CD8-positive, alpha-beta memory T cell (primary cell): ENCODE measurements at regions not wholly inside any gene's neighbourhood (a gene's known extent, or its start where the extent isn't known, plus 50 kb on each side); places are given as distances from the start of the nearest gene placed in this dataset.

Source experiments
- CTCF ChIA-PET: fragments of 350-600 bp; sonication (Branson Sonifier 250); formaldehyde crosslinking; loops from one replicate; lab custom pipeline; 2021; ENCODE audit warnings: antibody characterized with exemption; lab: Charles Lee
- POLR2A ChIA-PET: fragments of 350-600 bp; sonication (Branson Sonifier 250); formaldehyde crosslinking; loops from one replicate; lab custom pipeline; 2021; ENCODE audit warnings: antibody characterized with exemption; lab: Charles Lee
- DNase-seq, 5 donors: peaks; one replicate each; pipeline versions ENCODE4 v3.0.0 to v3.0.0-alpha.2; 2020 to 2022; ENCODE audit warnings: mixed read lengths in 1 of 5
- H3K27ac ChIP-seq: one replicate; pipeline ENCODE4 v1.7.0; 2013; ENCODE audit warnings: low read depth, mild to moderate bottlenecking, low read length, moderate library complexity
- H3K27me3 ChIP-seq: 2 replicates; pipeline ENCODE4 v1.7.0; 2013; ENCODE audit warnings: low read length, mild to moderate bottlenecking; ENCODE audit not compliant: insufficient read depth, poor library complexity, severe bottlenecking
- H3K36me3 ChIP-seq: 2 replicates; pipeline ENCODE4 v1.7.0; 2013; ENCODE audit warnings: mild to moderate bottlenecking, low read length, moderate library complexity; ENCODE audit not compliant: insufficient read depth
- H3K4me1 ChIP-seq: 2 replicates; pipeline ENCODE4 v1.7.0; 2013; ENCODE audit warnings: mild to moderate bottlenecking, low read length, moderate library complexity; ENCODE audit not compliant: insufficient read depth
- H3K4me3 ChIP-seq: 2 replicates; pipeline ENCODE4 v1.7.0; 2013; ENCODE audit warnings: mild to moderate bottlenecking, low read length
- H3K9me3 ChIP-seq: 2 replicates; pipeline ENCODE4 v1.7.0; 2013; ENCODE audit warnings: mild to moderate bottlenecking, low read length
- H3K27ac Mint-ChIP-seq, 8 donors: one replicate each; pipeline ENCODE4 v1.8.0; 2020 to 2021; ENCODE audit warnings: mixed read lengths in 8 of 8, mild to moderate bottlenecking in 6 of 8, inconsistent platforms in 3 of 8, moderate library complexity in 3 of 8
- H3K27me3 Mint-ChIP-seq, 2 donors: one replicate each; pipeline ENCODE4 v1.8.0; 2020 to 2021; ENCODE audit warnings: mixed read lengths in 2 of 2, mild to moderate bottlenecking in 1 of 2, moderate library complexity in 1 of 2
- H3K36me3 Mint-ChIP-seq, 3 donors: one replicate each; pipeline ENCODE4 v1.8.0; 2020 to 2021; ENCODE audit warnings: mixed read lengths in 3 of 3, inconsistent platforms in 1 of 3, mild to moderate bottlenecking in 1 of 3
- H3K4me1 Mint-ChIP-seq, 3 donors: one replicate each; pipeline ENCODE4 v1.8.0; 2020 to 2021; ENCODE audit warnings: mixed read lengths in 3 of 3, inconsistent platforms in 1 of 3, mild to moderate bottlenecking in 1 of 3
- H3K4me3 Mint-ChIP-seq, 7 donors: one replicate each; pipeline ENCODE4 v1.8.0; 2020 to 2021; ENCODE audit warnings: mixed read lengths in 7 of 7, mild to moderate bottlenecking in 6 of 7, moderate library complexity in 4 of 7, inconsistent platforms in 2 of 7
- H3K9me3 Mint-ChIP-seq, 5 donors: one replicate each; pipeline ENCODE4 v1.8.0; 2020 to 2022; ENCODE audit warnings: mixed read lengths in 5 of 5, mild to moderate bottlenecking in 3 of 5, moderate library complexity in 2 of 5, inconsistent platforms in 1 of 5

DNA sequence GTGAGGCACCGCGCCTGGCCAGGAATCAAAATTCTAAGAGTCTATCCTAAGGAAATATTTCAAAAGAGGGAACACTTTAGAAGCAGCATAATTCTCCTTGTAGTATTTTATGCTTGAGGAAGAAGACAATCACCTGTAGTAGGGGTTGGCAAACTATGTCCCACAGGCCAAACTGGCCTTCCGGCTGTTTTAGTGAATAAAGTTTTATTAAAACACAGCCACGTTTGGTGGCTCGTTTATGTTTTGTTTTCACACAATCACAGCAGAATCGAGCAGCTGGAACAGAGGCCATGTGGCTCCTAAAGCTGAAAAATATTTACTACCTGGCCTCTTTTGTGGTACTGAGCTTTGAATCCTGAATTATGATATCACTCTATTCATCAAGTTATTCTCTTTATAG is 131.7 kb upstream of the TNS3 start:
- H3K4me1 ChIP-seq: no peaks in the 10 kb centered on the region
- no peak overlapping the region for H3K4me3 Mint-ChIP-seq
- no peak overlapping the region for H3K4me3 ChIP-seq
- no peaks in the 10 kb centered on the region for H3K4me1 Mint-ChIP-seq
- H3K9me3 Mint-ChIP-seq: no peaks in the 10 kb centered on the region
- no peak for DNase-seq
- H3K9me3 ChIP-seq: no peaks in the 10 kb centered on the region
- no peaks in the 10 kb centered on the region for H3K27me3 ChIP-seq
- H3K36me3 Mint-ChIP-seq: no peaks in the 10 kb centered on the region
- ChIA-PET CTCF (no interaction called here), POLR2A (no interaction called here)
- no peaks in the 10 kb centered on the region for H3K36me3 ChIP-seq
- H3K27ac Mint-ChIP-seq: no peak overlapping the region
- H3K27ac ChIP-seq: no peak overlapping the region
- no peaks in the 10 kb centered on the region for H3K27me3 Mint-ChIP-seq

DNA sequence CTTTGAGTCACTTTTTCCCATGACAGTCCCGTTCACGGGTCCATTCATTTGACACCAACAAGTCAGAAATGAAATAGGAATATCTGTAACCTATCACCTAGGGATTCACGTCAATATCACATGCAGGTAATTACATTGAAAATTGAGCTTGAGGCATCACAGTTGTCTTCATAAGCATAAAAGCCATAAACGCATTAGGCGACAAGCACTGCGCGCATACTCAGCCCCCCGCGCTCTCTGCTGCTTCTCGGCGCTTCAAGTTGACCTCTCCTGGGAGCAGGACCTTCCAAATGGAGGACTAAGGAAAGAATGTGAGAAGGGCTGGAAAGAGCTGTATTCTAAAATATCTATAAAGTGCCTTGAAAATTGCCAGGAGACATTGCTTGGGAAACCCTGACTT is 130.5 kb upstream of the TNS3 start:
- POLR2A ChIA-PET: no interaction called here
- no peak overlapping the region for H3K27ac Mint-ChIP-seq
- H3K4me3 Mint-ChIP-seq: no peak overlapping the region
- Histone ChIP-seq H3K9me3 (no peaks in the 10 kb centered on the region), H3K4me3 (no peak overlapping the region), H3K27ac (no peak overlapping the region), H3K27me3 (no peaks in the 10 kb centered on the region), H3K36me3 (no peaks in the 10 kb centered on the region), H3K4me1 (no peaks in the 10 kb centered on the region)
- no peaks in the 10 kb centered on the region for H3K27me3 Mint-ChIP-seq
- no peaks in the 10 kb centered on the region for H3K36me3 Mint-ChIP-seq
- no peaks in the 10 kb centered on the region for H3K9me3 Mint-ChIP-seq
- no peak for DNase-seq
- no peaks in the 10 kb centered on the region for H3K4me1 Mint-ChIP-seq
- CTCF ChIA-PET: no interaction called here

DNA sequence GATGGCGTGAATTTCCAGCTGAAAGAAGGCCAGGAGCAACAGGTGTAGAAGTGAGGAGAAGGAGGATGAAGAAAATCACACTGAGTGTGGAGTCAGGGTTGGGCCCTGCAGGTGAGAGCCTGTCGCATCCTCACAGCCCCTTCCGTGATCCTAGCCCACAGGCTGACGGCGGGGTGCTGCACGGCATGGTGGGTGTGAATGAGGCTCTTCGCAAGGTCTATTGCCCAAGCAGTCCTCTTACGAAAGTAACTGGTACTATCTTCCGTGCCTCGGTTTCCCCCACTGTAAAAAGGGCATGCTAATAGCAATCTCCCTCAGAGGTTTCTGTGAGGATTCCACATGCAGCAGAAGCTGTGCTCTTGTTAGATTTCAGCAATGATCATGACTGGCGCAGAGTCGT is 129.9 kb upstream of the TNS3 start:
- H3K9me3 Mint-ChIP-seq: no peaks in the 10 kb centered on the region
- no peaks in the 10 kb centered on the region for H3K27me3 Mint-ChIP-seq
- no peaks in the 10 kb centered on the region for H3K36me3 ChIP-seq
- H3K27ac ChIP-seq: no peak overlapping the region
- H3K27me3 ChIP-seq: no peaks in the 10 kb centered on the region
- no peaks in the 10 kb centered on the region for H3K36me3 Mint-ChIP-seq
- no peak for DNase-seq
- CTCF ChIA-PET: no interaction called here
- H3K4me3 Mint-ChIP-seq: no peak overlapping the region
- no peaks in the 10 kb centered on the region for H3K4me1 Mint-ChIP-seq
- POLR2A ChIA-PET: no interaction called here
- no peak overlapping the region for H3K4me3 ChIP-seq
- no peak overlapping the region for H3K27ac Mint-ChIP-seq
- H3K9me3 ChIP-seq: no peaks in the 10 kb centered on the region
- H3K4me1 ChIP-seq: no peaks in the 10 kb centered on the region

DNA sequence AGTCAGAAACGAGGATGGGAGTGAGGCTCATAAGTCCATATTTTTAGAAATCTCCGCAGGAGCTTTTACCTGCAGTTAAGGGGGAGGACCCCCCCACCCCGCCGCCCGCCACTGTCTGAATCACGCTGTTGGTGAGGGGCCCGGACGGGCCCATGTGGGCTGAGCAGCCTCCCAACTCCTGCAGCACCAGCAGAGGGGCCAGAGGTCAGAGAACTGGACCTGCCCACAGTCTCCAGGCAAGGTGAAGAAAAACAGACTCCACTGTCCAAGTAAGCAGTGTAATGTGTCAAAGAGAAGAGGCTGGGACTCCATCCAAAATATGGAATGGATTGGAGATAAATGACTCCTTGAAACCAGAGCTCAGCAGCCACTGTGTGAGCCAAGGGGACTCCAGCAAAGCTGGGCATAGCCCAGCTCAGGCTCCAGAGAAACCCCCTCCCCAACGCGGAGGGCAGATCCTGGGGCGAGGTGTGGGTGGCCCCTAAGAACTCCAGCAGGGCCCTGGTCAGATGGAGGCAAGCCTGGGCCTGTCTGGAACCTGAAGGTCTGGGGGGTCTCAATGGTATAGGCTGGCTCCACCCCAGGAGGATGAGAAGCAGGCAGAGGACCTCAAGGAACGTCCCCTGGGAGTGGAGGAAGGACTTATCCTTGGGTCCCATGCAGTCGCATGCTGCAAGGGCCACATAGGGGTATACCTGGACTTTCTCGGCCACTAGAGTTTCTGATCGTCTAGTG is 128.5 kb upstream of the TNS3 start:
- no peaks in the 10 kb centered on the region for H3K9me3 Mint-ChIP-seq
- no peak overlapping the region for H3K27ac Mint-ChIP-seq
- Histone ChIP-seq H3K36me3 (no peaks in the 10 kb centered on the region), H3K9me3 (no peaks in the 10 kb centered on the region), H3K4me3 (no peak overlapping the region), H3K27ac (no peak overlapping the region), H3K27me3 (no peaks in the 10 kb centered on the region), H3K4me1 (no peaks in the 10 kb centered on the region)
- ChIA-PET CTCF (no interaction called here), POLR2A (no interaction called here)
- DNase-seq: no peak
- no peak overlapping the region for H3K4me3 Mint-ChIP-seq
- H3K36me3 Mint-ChIP-seq: no peaks in the 10 kb centered on the region
- no peaks in the 10 kb centered on the region for H3K27me3 Mint-ChIP-seq
- no peaks in the 10 kb centered on the region for H3K4me1 Mint-ChIP-seq

DNA sequence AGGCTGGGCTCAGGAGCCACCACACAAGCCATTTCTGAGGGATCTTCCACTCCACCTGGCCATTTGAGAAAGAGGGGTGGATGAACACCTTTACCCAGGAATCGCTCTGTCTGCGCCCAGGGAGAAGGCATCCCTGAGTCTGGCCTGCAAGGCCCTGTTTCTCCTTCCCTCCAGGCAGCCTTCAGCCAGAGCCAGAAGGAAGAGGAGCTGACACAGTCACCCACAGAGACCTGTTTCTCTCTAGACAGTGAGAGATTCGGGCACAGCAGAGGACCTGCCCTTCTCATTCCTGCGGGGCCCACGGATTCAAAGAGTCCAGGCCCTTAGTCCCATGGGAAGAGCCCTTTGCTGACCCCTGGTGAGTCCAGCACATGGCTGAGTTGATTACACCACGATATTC is 127.5 kb upstream of the TNS3 start:
- H3K36me3 ChIP-seq: no peaks in the 10 kb centered on the region
- H3K4me3 Mint-ChIP-seq: no peak overlapping the region
- H3K27me3 Mint-ChIP-seq: no peaks in the 10 kb centered on the region
- H3K9me3 ChIP-seq: no peaks in the 10 kb centered on the region
- no peaks in the 10 kb centered on the region for H3K4me1 ChIP-seq
- CTCF ChIA-PET: no interaction called here
- no peaks in the 10 kb centered on the region for H3K4me1 Mint-ChIP-seq
- no peaks in the 10 kb centered on the region for H3K9me3 Mint-ChIP-seq
- no peak overlapping the region for H3K27ac Mint-ChIP-seq
- POLR2A ChIA-PET: no interaction called here
- no peaks in the 10 kb centered on the region for H3K36me3 Mint-ChIP-seq
- H3K4me3 ChIP-seq: no peak overlapping the region
- no peaks in the 10 kb centered on the region for H3K27me3 ChIP-seq
- DNase-seq: no peak
- H3K27ac ChIP-seq: no peak overlapping the region

DNA sequence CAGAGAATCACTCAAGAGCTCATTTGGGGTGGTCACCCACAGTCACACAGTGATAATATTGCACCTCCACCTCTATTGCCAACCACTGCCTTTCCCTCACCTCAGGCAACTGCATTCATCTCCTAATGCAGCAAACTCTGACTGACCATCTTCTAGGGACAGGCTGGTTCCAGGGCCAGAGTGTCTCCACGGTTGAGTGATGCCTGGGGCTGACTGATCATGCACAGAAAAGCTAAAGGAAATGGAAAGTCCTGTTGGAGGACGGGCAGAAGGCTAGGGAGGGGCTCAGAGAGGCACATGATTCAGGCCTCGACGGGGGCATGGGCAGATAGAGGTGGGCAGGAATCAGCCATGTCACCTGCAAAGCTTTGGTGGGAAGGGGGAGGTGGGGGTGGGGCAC is 127.1 kb upstream of the TNS3 start:
- Histone ChIP-seq H3K4me1 (no peaks in the 10 kb centered on the region), H3K4me3 (no peak overlapping the region), H3K27ac (no peak overlapping the region), H3K36me3 (no peaks in the 10 kb centered on the region), H3K9me3 (no peaks in the 10 kb centered on the region), H3K27me3 (no peaks in the 10 kb centered on the region)
- H3K4me3 Mint-ChIP-seq: no peak overlapping the region
- H3K27me3 Mint-ChIP-seq: no peaks in the 10 kb centered on the region
- H3K27ac Mint-ChIP-seq: no peak overlapping the region
- no peaks in the 10 kb centered on the region for H3K36me3 Mint-ChIP-seq
- POLR2A ChIA-PET: no interaction called here
- no peaks in the 10 kb centered on the region for H3K4me1 Mint-ChIP-seq
- no peaks in the 10 kb centered on the region for H3K9me3 Mint-ChIP-seq
- CTCF ChIA-PET: no interaction called here
- no peak for DNase-seq

DNA sequence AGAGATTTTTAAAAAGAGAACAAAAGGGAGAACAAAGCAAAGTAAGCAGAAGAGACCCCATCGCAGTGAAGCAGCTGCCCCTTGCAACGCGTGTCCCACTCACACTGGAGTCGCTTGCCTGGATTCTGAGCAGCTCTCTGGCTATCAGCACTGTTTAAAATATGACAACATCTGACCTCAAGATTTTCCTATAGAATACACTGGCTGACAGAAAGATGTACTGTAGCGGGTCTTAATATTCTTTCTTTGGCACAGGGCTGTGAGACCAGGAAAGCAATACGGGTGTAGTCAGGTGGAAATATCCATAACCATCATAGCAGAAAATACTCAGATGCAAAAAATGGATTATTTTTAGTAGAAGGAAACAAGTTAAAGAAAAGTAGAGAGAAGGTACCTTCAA is 125.7 kb upstream of the TNS3 start:
- no peak for DNase-seq
- CTCF ChIA-PET: no interaction called here
- H3K27me3 ChIP-seq: no peaks in the 10 kb centered on the region
- Mint-ChIP-seq H3K36me3 (no peaks in the 10 kb centered on the region), H3K9me3 (peaks cover 0 to 2% (median 0%) of the 10 kb centered on the region in 5 donors), H3K27me3 (no peaks in the 10 kb centered on the region), H3K27ac (no peak overlapping the region), H3K4me3 (no peak overlapping the region), H3K4me1 (no peaks in the 10 kb centered on the region)
- H3K36me3 ChIP-seq: no peaks in the 10 kb centered on the region
- no peaks in the 10 kb centered on the region for H3K4me1 ChIP-seq
- POLR2A ChIA-PET: no interaction called here
- H3K4me3 ChIP-seq: no peak overlapping the region
- no peak overlapping the region for H3K27ac ChIP-seq
- no peaks in the 10 kb centered on the region for H3K9me3 ChIP-seq

DNA sequence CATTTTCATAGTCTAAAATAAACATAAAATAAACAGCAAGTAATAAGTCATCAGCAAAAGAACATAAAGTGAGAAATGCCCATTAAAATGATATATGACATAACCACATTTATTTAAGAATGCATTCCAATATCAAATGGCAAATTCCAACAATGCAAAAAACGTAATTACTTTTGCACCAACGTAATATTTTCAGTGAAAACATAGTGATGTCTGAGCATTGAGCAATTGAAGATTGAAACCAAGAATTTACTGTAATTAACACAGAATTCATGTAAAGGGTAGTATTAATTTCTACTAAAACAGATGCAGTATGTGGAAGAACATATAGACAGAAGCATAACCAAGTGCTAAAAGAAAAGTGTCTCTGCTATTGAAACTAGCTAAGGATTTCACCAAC is 123.0 kb upstream of the TNS3 start:
- no peak overlapping the region for H3K4me3 Mint-ChIP-seq
- DNase-seq: no peak
- no peaks in the 10 kb centered on the region for H3K9me3 ChIP-seq
- no peaks in the 10 kb centered on the region for H3K4me1 Mint-ChIP-seq
- no peak overlapping the region for H3K27ac Mint-ChIP-seq
- no peak overlapping the region for H3K27ac ChIP-seq
- H3K9me3 Mint-ChIP-seq: peaks cover 0 to 2% (median 0%) of the 10 kb centered on the region in 5 donors
- no peak overlapping the region for H3K4me3 ChIP-seq
- H3K4me1 ChIP-seq: no peaks in the 10 kb centered on the region
- no peaks in the 10 kb centered on the region for H3K27me3 Mint-ChIP-seq
- H3K36me3 Mint-ChIP-seq: no peaks in the 10 kb centered on the region
- ChIA-PET POLR2A (no interaction called here), CTCF (no interaction called here)
- no peaks in the 10 kb centered on the region for H3K27me3 ChIP-seq
- no peaks in the 10 kb centered on the region for H3K36me3 ChIP-seq

DNA sequence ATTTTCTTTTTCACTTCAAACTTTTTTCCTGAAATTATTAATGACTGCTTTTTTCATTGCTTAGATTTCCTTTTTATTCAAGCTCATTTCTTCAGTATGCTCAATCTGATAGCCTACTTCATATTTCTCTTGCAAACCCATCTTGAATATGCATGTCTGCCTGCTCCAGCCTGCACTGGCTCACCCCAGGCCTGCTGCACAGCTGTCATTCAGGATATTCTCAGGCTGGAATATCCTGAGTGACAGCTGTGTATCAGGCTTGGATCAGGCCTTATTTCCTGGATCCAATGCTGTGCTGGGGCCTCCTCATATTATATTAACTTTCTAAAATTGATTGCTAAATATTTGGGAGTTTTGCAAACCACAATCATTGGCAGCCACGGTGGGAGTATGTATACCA is 120.2 kb upstream of the TNS3 start:
- H3K9me3 ChIP-seq: no peaks in the 10 kb centered on the region
- ChIA-PET CTCF (no interaction called here), POLR2A (no interaction called here)
- no peaks in the 10 kb centered on the region for H3K27me3 Mint-ChIP-seq
- H3K36me3 Mint-ChIP-seq: no peaks in the 10 kb centered on the region
- H3K4me3 ChIP-seq: no peak overlapping the region
- peaks cover 0 to 2% (median 0%) of the 10 kb centered on the region in 5 donors for H3K9me3 Mint-ChIP-seq
- no peak overlapping the region for H3K4me3 Mint-ChIP-seq
- no peak overlapping the region for H3K27ac ChIP-seq
- no peak overlapping the region for H3K27ac Mint-ChIP-seq
- no peak for DNase-seq
- no peaks in the 10 kb centered on the region for H3K36me3 ChIP-seq
- no peaks in the 10 kb centered on the region for H3K27me3 ChIP-seq
- no peaks in the 10 kb centered on the region for H3K4me1 ChIP-seq
- no peaks in the 10 kb centered on the region for H3K4me1 Mint-ChIP-seq
